B cell (primary cell): ENCODE measurements at regions not wholly inside any gene's neighbourhood (a gene's known extent, or its start where the extent isn't known, plus 50 kb on each side); places are given as distances from the start of the nearest gene placed in this dataset.

Source experiments
- ATAC-seq: fragments of 200-7000 bp; cut with Tn5 transposase; one replicate; pipeline ENCODE4 v1.10.0; 2021; ENCODE audit warnings: low read depth, mild to moderate bottlenecking, moderate number of reproducible peaks, moderate library complexity
- CTCF ChIA-PET: fragments of 350-600 bp; sonication (Branson Sonifier 250); formaldehyde crosslinking; loops from one replicate; lab custom pipeline; 2021; ENCODE audit warnings: antibody characterized with exemption, inconsistent platforms; lab: Charles Lee
- POLR2A ChIA-PET: fragments of 350-600 bp; sonication (Branson Sonifier 250); formaldehyde crosslinking; loops from one replicate; lab custom pipeline; 2021; ENCODE audit warnings: antibody characterized with exemption; lab: Charles Lee
- DNase-seq: peaks from one replicate; pipeline ENCODE4 v3.0.0; 2013
- H2AFZ ChIP-seq: 2 replicates; pipeline ENCODE4 v1.6.1; 2012; ENCODE audit warnings: mild to moderate bottlenecking, low read depth, low read length; ENCODE audit not compliant: insufficient read depth, poor library complexity, severe bottlenecking
- H3K27ac ChIP-seq, 2 donors: 1 replicate in 1 of 2; 2 replicates in 1 of 2; pipeline ENCODE4 v1.5.1; 2012 to 2013; ENCODE audit warnings: low read length in 2 of 2, mild to moderate bottlenecking in 2 of 2, moderate library complexity in 1 of 2
- H3K27me3 ChIP-seq, 4 experiments: fragments of 200-600 bp in 1 of 4; sonication (generic) in 1 of 4; replicated peaks in 1 of 4; 1 replicate in 2 of 4; 2 replicates in 2 of 4; pipeline versions ENCODE4 v1.6.1 to v1.7.0; 2013 to 2016; ENCODE audit warnings: low read length in 3 of 4, mild to moderate bottlenecking in 2 of 4, mixed read lengths in 1 of 4, moderate library complexity in 1 of 4; ENCODE audit not compliant: insufficient read depth in 4 of 4, control insufficient read depth in 3 of 4; ENCODE audit errors: control extremely low read depth in 1 of 4
- H3K36me3 ChIP-seq, 2 experiments: replicated peaks in 1 of 2; 1 replicate in 1 of 2; 2 replicates in 1 of 2; pipeline versions ENCODE4 v1.6.1 to v1.7.1; 2013; ENCODE audit warnings: low read length in 1 of 2; ENCODE audit not compliant: insufficient read depth in 2 of 2, control insufficient read depth in 1 of 2; ENCODE audit errors: control extremely low read depth in 1 of 2, extremely low read depth in 1 of 2
- H3K4me1 ChIP-seq, 2 donors: fragments of 200-600 bp in 1 of 2; sonication (generic) in 1 of 2; 1 replicate in 1 of 2; 2 replicates in 1 of 2; pipeline versions ENCODE4 v1.5.1 to v1.6.1; 2013 to 2017; ENCODE audit warnings: low read length in 2 of 2; ENCODE audit not compliant: control insufficient read depth in 2 of 2, insufficient read depth in 2 of 2
- H3K4me2 ChIP-seq: replicated peaks from 2 replicates; pipeline ENCODE3; 2012; ENCODE audit warnings: mild to moderate bottlenecking, low read depth, low read length; ENCODE audit not compliant: poor library complexity, severe bottlenecking
- H3K4me3 ChIP-seq, 5 experiments: fragments of 200-600 bp in 1 of 5; sonication (generic) in 1 of 5; 1 replicate in 3 of 5; 2 replicates in 2 of 5; pipeline versions ENCODE4 v1.5.1 to v1.7.0; 2011 to 2016; ENCODE audit warnings: low read length in 4 of 5, mild to moderate bottlenecking in 4 of 5, low read depth in 2 of 5, control low read depth in 1 of 5, moderate library complexity in 1 of 5; ENCODE audit not compliant: insufficient read depth in 1 of 5; ENCODE audit errors: control extremely low read depth in 1 of 5, extremely low read depth in 1 of 5
- H3K79me2 ChIP-seq: fragments of 200-600 bp; sonication (generic); one replicate; pipeline ENCODE4 v1.6.0; 2016; ENCODE audit warnings: low read length; ENCODE audit not compliant: control insufficient read depth, insufficient read depth
- H3K9ac ChIP-seq: fragments of 200-600 bp; sonication (generic); 2 replicates; pipeline ENCODE4 v1.6.1; 2017; ENCODE audit warnings: mild to moderate bottlenecking, low read length, moderate library complexity
- H3K9me3 ChIP-seq, 3 donors: one replicate each; pipeline versions ENCODE4 v1.6.1 to v1.7.1; 2013; ENCODE audit warnings: low read length in 2 of 3; ENCODE audit not compliant: control insufficient read depth in 2 of 3, insufficient read depth in 1 of 3; ENCODE audit errors: control extremely low read depth in 1 of 3
- H4K20me1 ChIP-seq: 2 replicates; pipeline ENCODE4 v1.6.0; 2012; ENCODE audit warnings: mild to moderate bottlenecking, low read length; ENCODE audit not compliant: insufficient read depth, control insufficient read depth, poor library complexity, severe bottlenecking
- H3K27ac Mint-ChIP-seq: one replicate; pipeline ENCODE4 v1.8.0; 2021; ENCODE audit warnings: mixed read lengths
- H3K27me3 Mint-ChIP-seq: one replicate; pipeline ENCODE4 v1.8.0; 2021; ENCODE audit warnings: mixed read lengths
- H3K4me1 Mint-ChIP-seq: one replicate; pipeline ENCODE4 v1.8.0; 2021; ENCODE audit warnings: mixed read lengths
- H3K4me3 Mint-ChIP-seq: one replicate; pipeline ENCODE4 v1.8.0; 2021; ENCODE audit warnings: mixed read lengths
- H3K9me3 Mint-ChIP-seq: one replicate; pipeline ENCODE4 v1.8.0; 2022; ENCODE audit warnings: mixed read lengths; ENCODE audit not compliant: insufficient read depth
- EZH2 ChIP-seq: IDR thresholded peaks from 2 replicates; pipeline ENCODE4 v1.6.1; 2012; ENCODE audit warnings: borderline replicate concordance, low read depth, mild to moderate bottlenecking, moderate library complexity, low read length; ENCODE audit not compliant: insufficient read depth, poor library complexity, severe bottlenecking
- WGBS: methylation state at CpG from one replicate; pipeline ENCODE4 v1.1.5; 2013; ENCODE audit warnings: missing lambda C conversion rate; ENCODE audit not compliant: insufficient coverage; 5-methylcytosine and 5-hydroxymethylcytosine counted together
- intact Hi-C: fragments of 100-400 bp; cut with micrococcal nuclease; formaldehyde crosslinking; loops from one replicate; pipeline ENCODE4 v1.10.0; 2022
- TF ChIP-seq, protein P1 (sequence below): fragments of 200-600 bp; IDR thresholded peaks from one replicate; pipeline ENCODE4 v1.8.0; 2022; ENCODE audit warnings: antibody characterized with exemption, mild to moderate bottlenecking

DNA sequence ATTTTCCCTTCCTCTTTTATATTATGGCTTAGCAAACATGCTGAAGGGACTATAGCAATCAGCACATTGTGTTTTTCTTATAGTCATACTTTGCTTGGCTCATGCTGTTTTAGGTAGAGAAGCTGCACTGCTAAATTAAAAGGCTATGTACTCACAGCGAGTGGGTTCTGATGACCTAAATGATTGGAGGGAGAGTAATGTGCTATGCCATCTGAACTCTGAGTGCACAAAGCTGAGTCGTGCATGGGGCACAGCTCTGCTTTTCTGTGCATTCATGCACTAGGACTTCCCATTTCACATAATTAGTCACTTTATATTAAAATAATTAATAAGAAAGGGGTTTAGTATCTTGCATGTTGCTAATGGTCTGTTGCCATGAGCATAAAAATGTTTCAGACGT, 132.7 kb upstream of the ADGRL3 start:
- Histone ChIP-seq H3K79me2 (no peaks in the 10 kb centered on the region), H3K4me3 (no peak overlapping the region), H2AFZ (no peak overlapping the region), H3K27me3 (no peaks in the 10 kb centered on the region), H3K4me1 (no peaks in the 10 kb centered on the region), H3K4me2 (no peak overlapping the region), H3K36me3 (no peaks in the 10 kb centered on the region), H3K9me3 (no peaks in the 10 kb centered on the region), H4K20me1 (no peaks in the 10 kb centered on the region), H3K9ac (no peak overlapping the region), H3K27ac (no peak overlapping the region)
- H3K4me1 Mint-ChIP-seq: no peaks in the 10 kb centered on the region
- ChIA-PET POLR2A (no interaction called here), CTCF (no interaction called here)
- no peak overlapping the region for H3K27ac Mint-ChIP-seq
- peaks cover 2% of the 10 kb centered on the region for H3K9me3 Mint-ChIP-seq
- no CpG with 5 or more reads among the region's 3 CpGs for WGBS
- intact Hi-C loops: no loop called here
- DNase-seq (no peak), ATAC-seq (no peak)
- H3K27me3 Mint-ChIP-seq: no peaks in the 10 kb centered on the region
- no peak overlapping the region for H3K4me3 Mint-ChIP-seq
- TF ChIP-seq EZH2: no peak
- TF ChIP-seq, protein P1, sequence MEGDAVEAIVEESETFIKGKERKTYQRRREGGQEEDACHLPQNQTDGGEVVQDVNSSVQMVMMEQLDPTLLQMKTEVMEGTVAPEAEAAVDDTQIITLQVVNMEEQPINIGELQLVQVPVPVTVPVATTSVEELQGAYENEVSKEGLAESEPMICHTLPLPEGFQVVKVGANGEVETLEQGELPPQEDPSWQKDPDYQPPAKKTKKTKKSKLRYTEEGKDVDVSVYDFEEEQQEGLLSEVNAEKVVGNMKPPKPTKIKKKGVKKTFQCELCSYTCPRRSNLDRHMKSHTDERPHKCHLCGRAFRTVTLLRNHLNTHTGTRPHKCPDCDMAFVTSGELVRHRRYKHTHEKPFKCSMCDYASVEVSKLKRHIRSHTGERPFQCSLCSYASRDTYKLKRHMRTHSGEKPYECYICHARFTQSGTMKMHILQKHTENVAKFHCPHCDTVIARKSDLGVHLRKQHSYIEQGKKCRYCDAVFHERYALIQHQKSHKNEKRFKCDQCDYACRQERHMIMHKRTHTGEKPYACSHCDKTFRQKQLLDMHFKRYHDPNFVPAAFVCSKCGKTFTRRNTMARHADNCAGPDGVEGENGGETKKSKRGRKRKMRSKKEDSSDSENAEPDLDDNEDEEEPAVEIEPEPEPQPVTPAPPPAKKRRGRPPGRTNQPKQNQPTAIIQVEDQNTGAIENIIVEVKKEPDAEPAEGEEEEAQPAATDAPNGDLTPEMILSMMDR: no peak

DNA sequence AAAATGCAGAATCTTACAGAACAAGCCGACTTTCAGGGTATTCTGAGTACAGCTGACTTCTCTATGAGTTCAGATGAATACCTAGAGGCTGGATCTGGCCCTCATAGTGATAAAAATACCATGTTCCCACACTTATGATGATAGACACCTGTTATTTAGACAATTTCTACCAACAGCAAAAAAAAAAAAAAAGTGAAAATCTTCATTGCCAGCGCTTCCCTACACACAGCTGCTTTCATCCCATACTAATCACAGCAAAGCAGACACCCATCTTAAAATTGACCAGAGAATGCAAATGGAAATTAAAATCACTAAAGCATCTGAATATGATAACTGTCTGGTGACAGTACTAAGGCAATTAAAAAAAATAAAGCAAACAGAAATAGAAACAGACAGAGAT, 132.1 kb upstream of the ADGRL3 start:
- H3K36me3 ChIP-seq: no peaks in the 10 kb centered on the region
- H3K4me3 Mint-ChIP-seq: no peak overlapping the region
- H3K9ac ChIP-seq: no peak overlapping the region
- no peaks in the 10 kb centered on the region for H3K4me1 ChIP-seq
- no peak overlapping the region for H3K4me3 ChIP-seq
- no CpG with 5 or more reads among the region's 2 CpGs for WGBS
- H3K79me2 ChIP-seq: no peaks in the 10 kb centered on the region
- POLR2A ChIA-PET: no interaction called here
- no peak overlapping the region for H2AFZ ChIP-seq
- no peaks in the 10 kb centered on the region for H4K20me1 ChIP-seq
- peaks cover 2% of the 10 kb centered on the region for H3K9me3 Mint-ChIP-seq
- intact Hi-C loops: no loop called here
- CTCF ChIA-PET: no interaction called here
- H3K27me3 ChIP-seq: no peaks in the 10 kb centered on the region
- DNase-seq (no peak), ATAC-seq (no peak)
- no peaks in the 10 kb centered on the region for H3K9me3 ChIP-seq
- no peaks in the 10 kb centered on the region for H3K27me3 Mint-ChIP-seq
- H3K27ac ChIP-seq: no peak overlapping the region
- no peak for TF ChIP-seq EZH2
- TF ChIP-seq, protein P1: no peak
- H3K27ac Mint-ChIP-seq: no peak overlapping the region
- no peaks in the 10 kb centered on the region for H3K4me1 Mint-ChIP-seq
- no peak overlapping the region for H3K4me2 ChIP-seq
